H1 (cell line): ENCODE measurements at regions not wholly inside any gene's neighbourhood (a gene's known extent, or its start where the extent isn't known, plus 50 kb on each side); places are given as distances from the start of the nearest gene placed in this dataset.

Experiments used
- CTCF ChIA-PET: fragments of 300-600 bp; sonication (Branson Sonifier 250); formaldehyde crosslinking; loops from one replicate; lab custom pipeline; 2021; ENCODE audit not compliant: partially characterized antibody; lab: Charles Lee
- POLR2A ChIA-PET: fragments of 300-600 bp; sonication (Branson Sonifier 250); formaldehyde crosslinking; loops from one replicate; lab custom pipeline; 2021; ENCODE audit warnings: inconsistent platforms; ENCODE audit not compliant: partially characterized antibody; lab: Charles Lee
- DNase-seq, 2 experiments: peaks; one replicate each; pipeline versions ENCODE4 v3.0.0 to v3.0.0-alpha.2; 2010 to 2022; ENCODE audit warnings: low spot score in 2 of 2, low read depth in 1 of 2, mixed read lengths in 1 of 2
- FAIRE-seq: peaks from 2 replicates; lab custom pipeline; 2011; peaks lifted over from hg19 to GRCh38; lab: Jason Lieb, UNC
- H2AFZ ChIP-seq: 2 replicates; pipeline ENCODE4 v1.8.1; 2012; ENCODE audit warnings: low read length, inconsistent platforms
- H2AK5ac ChIP-seq: 2 replicates; pipeline ENCODE4 v1.6.1; 2013; ENCODE audit warnings: low read depth, low read length
- H2BK120ac ChIP-seq: replicated peaks from 2 replicates; pipeline ENCODE3; 2013; ENCODE audit warnings: low read depth, low read length, inconsistent platforms
- H2BK12ac ChIP-seq: 2 replicates; pipeline ENCODE4 v1.6.1; 2013; ENCODE audit warnings: low read depth, low read length
- H2BK15ac ChIP-seq: 2 replicates; pipeline ENCODE4 v1.6.1; 2013; ENCODE audit warnings: low read length
- H2BK20ac ChIP-seq: 2 replicates; pipeline ENCODE4 v1.6.1; 2013; ENCODE audit warnings: low read length
- H2BK5ac ChIP-seq: 2 replicates; pipeline ENCODE4 v1.6.1; 2013; ENCODE audit warnings: low read depth, low read length
- H3K14ac ChIP-seq: 2 replicates; pipeline ENCODE4 v1.6.1; 2013; ENCODE audit warnings: inconsistent platforms; ENCODE audit not compliant: insufficient read length
- H3K18ac ChIP-seq: 2 replicates; pipeline ENCODE4 v1.6.1; 2013; ENCODE audit warnings: low read length; ENCODE audit errors: extremely low read depth
- H3K23ac ChIP-seq: 2 replicates; pipeline ENCODE4 v1.6.1; 2013; ENCODE audit warnings: inconsistent platforms; ENCODE audit not compliant: insufficient read length
- H3K23me2 ChIP-seq: 2 replicates; pipeline ENCODE4 v1.6.1; 2013; ENCODE audit warnings: low read depth, low read length
- H3K27ac ChIP-seq: 2 replicates; pipeline ENCODE4 v1.6.1; 2011; ENCODE audit warnings: low read depth, low read length, inconsistent platforms
- H3K27me3 ChIP-seq, 4 experiments: replicated peaks in 1 of 4; 1 replicate in 1 of 4; 2 replicates in 3 of 4; pipeline versions ENCODE4 v1.6.1 to v1.8.1; 2011 to 2013; ENCODE audit warnings: low read length in 3 of 4, mild to moderate bottlenecking in 3 of 4, inconsistent platforms in 2 of 4, mixed read lengths in 2 of 4, moderate library complexity in 1 of 4; ENCODE audit not compliant: control insufficient read depth in 3 of 4, insufficient read depth in 3 of 4; ENCODE audit errors: extremely low read depth in 1 of 4
- H3K36me3 ChIP-seq, 4 experiments: 2 replicates each; pipeline versions ENCODE4 v1.6.1 to v1.8.1; 2011 to 2013; ENCODE audit warnings: mild to moderate bottlenecking in 4 of 4, low read length in 3 of 4, moderate library complexity in 2 of 4, control low read depth in 1 of 4, inconsistent platforms in 1 of 4; ENCODE audit not compliant: insufficient read depth in 4 of 4, control insufficient read depth in 2 of 4
- H3K4ac ChIP-seq: replicated peaks from 2 replicates; pipeline ENCODE3; 2013; ENCODE audit warnings: low read length, low read depth, mixed read lengths, inconsistent platforms; ENCODE audit not compliant: insufficient read length
- H3K4me1 ChIP-seq, 4 experiments: replicated peaks in 1 of 4; 1 replicate in 1 of 4; 2 replicates in 3 of 4; pipeline versions ENCODE4 v1.6.1 to v1.8.1; 2011 to 2013; ENCODE audit warnings: low read length in 3 of 4, inconsistent platforms in 2 of 4, mixed read lengths in 1 of 4; ENCODE audit not compliant: insufficient read depth in 4 of 4, control insufficient read depth in 3 of 4
- H3K4me2 ChIP-seq, 2 experiments: 2 replicates each; pipeline versions ENCODE4 v1.6.1 to v1.8.1; 2011 to 2013; ENCODE audit warnings: low read depth in 2 of 2, low read length in 2 of 2, control low read depth in 1 of 2, inconsistent platforms in 1 of 2, mild to moderate bottlenecking in 1 of 2; ENCODE audit not compliant: insufficient read depth in 1 of 2
- H3K4me3 ChIP-seq, 4 experiments: fragments of 200-600, 300-600 bp in 1 of 4; sonication (generic), shearing (Covaris generic), sonication (Bioruptor Twin) in 1 of 4; 2 replicates each; pipeline versions ENCODE4 v1.5.1 to v1.8.1; 2011 to 2016; ENCODE audit warnings: low read length in 4 of 4, low read depth in 3 of 4, control low read depth in 2 of 4, inconsistent platforms in 2 of 4, mild to moderate bottlenecking in 2 of 4, mixed read lengths in 1 of 4, moderate library complexity in 1 of 4; ENCODE audit not compliant: insufficient read depth in 2 of 4; ENCODE audit errors: extremely low read depth in 1 of 4
- H3K56ac ChIP-seq: replicated peaks from 2 replicates; pipeline ENCODE3; 2013; ENCODE audit warnings: low read depth, mild to moderate bottlenecking, mixed read lengths, low read length, inconsistent platforms; ENCODE audit not compliant: insufficient read length
- H3K79me1 ChIP-seq: 2 replicates; pipeline ENCODE4 v1.6.1; 2013; ENCODE audit warnings: low read depth, low read length, control low read depth
- H3K79me2 ChIP-seq, 2 experiments: 2 replicates each; pipeline versions ENCODE4 v1.6.1 to v1.8.1; 2012 to 2013; ENCODE audit warnings: low read length in 2 of 2, mild to moderate bottlenecking in 2 of 2, inconsistent platforms in 1 of 2; ENCODE audit not compliant: insufficient read depth in 2 of 2, control insufficient read depth in 1 of 2
- H3K9ac ChIP-seq, 4 experiments: replicated peaks in 1 of 4; 1 replicate in 1 of 4; 2 replicates in 3 of 4; pipeline versions ENCODE4 v1.6.1 to v1.8.1; 2011 to 2013; ENCODE audit warnings: low read depth in 3 of 4, low read length in 3 of 4, control low read depth in 2 of 4, mild to moderate bottlenecking in 2 of 4, moderate library complexity in 2 of 4, inconsistent platforms in 1 of 4; ENCODE audit errors: extremely low read depth in 1 of 4
- H3K9me3 ChIP-seq, 2 experiments: 2 replicates each; pipeline versions ENCODE4 v1.6.1 to v1.8.1; 2012 to 2013; ENCODE audit warnings: mild to moderate bottlenecking in 2 of 2, moderate library complexity in 2 of 2, control low read depth in 1 of 2, inconsistent platforms in 1 of 2, low read depth in 1 of 2, low read length in 1 of 2, mixed read lengths in 1 of 2; ENCODE audit not compliant: insufficient read depth in 2 of 2
- H4K20me1 ChIP-seq, 2 experiments: replicated peaks in 1 of 2; 2 replicates each; pipeline versions ENCODE3 to v1.8.1; 2011 to 2013; ENCODE audit warnings: inconsistent platforms in 2 of 2, low read length in 2 of 2, mild to moderate bottlenecking in 1 of 2; ENCODE audit not compliant: insufficient read depth in 2 of 2, control insufficient read depth in 1 of 2
- H4K5ac ChIP-seq: 2 replicates; pipeline ENCODE4 v1.6.1; 2013; ENCODE audit warnings: low read length, low read depth, mixed read lengths, inconsistent platforms; ENCODE audit not compliant: insufficient read length
- H4K8ac ChIP-seq: 2 replicates; pipeline ENCODE4 v1.8.0; 2013; ENCODE audit warnings: mild to moderate bottlenecking, moderate library complexity, low read length, inconsistent platforms; ENCODE audit not compliant: insufficient read depth; ENCODE audit errors: extremely low read depth
- H4K91ac ChIP-seq: replicated peaks from 2 replicates; pipeline ENCODE3; 2013; ENCODE audit warnings: low read length, mixed read lengths, inconsistent platforms; ENCODE audit not compliant: insufficient read length
- BACH1 ChIP-seq: IDR thresholded peaks from 2 replicates; pipeline ENCODE4 v1.6.1; 2012; ENCODE audit warnings: low read length, improper control_type of control experiment
- KDM1A ChIP-seq: fragments of 200-600, 300-600 bp; sonication (generic); IDR thresholded peaks from 2 replicates; pipeline ENCODE4 v1.7.1; 2016; ENCODE audit warnings: mild to moderate bottlenecking, low read length, borderline replicate concordance
- RAD21 ChIP-seq, 2 experiments: IDR thresholded peaks in 1 of 2; conservative IDR thresholded peaks in 1 of 2; 2 replicates each; pipeline ENCODE4 v1.6.1; 2011; ENCODE audit warnings: low read depth in 2 of 2, low read length in 2 of 2, improper control_type of control experiment in 1 of 2, inconsistent platforms in 1 of 2, mild to moderate bottlenecking in 1 of 2, moderate library complexity in 1 of 2
- RNF2 ChIP-seq: fragments of 200-900, 300-1000 bp; sonication (generic); IDR thresholded peaks from 2 replicates; pipeline ENCODE4 v1.7.1; 2016; ENCODE audit warnings: borderline replicate concordance, low read depth, mild to moderate bottlenecking, antibody characterized with exemption, low read length; ENCODE audit not compliant: poor library complexity, severe bottlenecking; ENCODE audit errors: missing control alignments
- SAP30 ChIP-seq: fragments of 300-600 bp; sonication (generic); IDR thresholded peaks from 2 replicates; pipeline ENCODE4 v1.7.1; 2012; ENCODE audit warnings: low read length, moderate library complexity, mild to moderate bottlenecking, inconsistent platforms; ENCODE audit not compliant: insufficient read depth, insufficient replicate concordance
- TAF7 ChIP-seq: optimal IDR thresholded peaks from 2 replicates; pipeline ENCODE3; 2011; ENCODE audit warnings: low read depth, mild to moderate bottlenecking, inconsistent platforms, low read length, moderate library complexity, borderline replicate concordance
- YY1 ChIP-seq: IDR thresholded peaks from 2 replicates; pipeline ENCODE4 v1.6.1; 2011; ENCODE audit warnings: low read depth, mild to moderate bottlenecking, low read length
- WGBS, 2 experiments: shearing (Covaris generic) in 1 of 2; methylation state at CpG; one replicate each; pipeline versions ENCODE4 v1.1.6 to v1.1.7; 2013 to 2015; ENCODE audit warnings: low lambda C conversion rate in 2 of 2, mixed read lengths in 2 of 2, inconsistent platforms in 1 of 2, low coverage in 1 of 2, missing lambda C conversion rate in 1 of 2; ENCODE audit not compliant: insufficient replicate concordance in 2 of 2, insufficient coverage in 1 of 2, insufficient read length in 1 of 2; ENCODE audit errors: extremely low coverage in 1 of 2, missing lambda C conversion rate in 1 of 2; 5-methylcytosine and 5-hydroxymethylcytosine counted together
- TF ChIP-seq, protein P1 (sequence below), 3 experiments: IDR thresholded peaks; 1 replicate in 2 of 3; 2 replicates in 1 of 3; pipeline versions ENCODE4 v1.5.1 to v1.6.1; 2011; ENCODE audit warnings: low read length in 3 of 3, mild to moderate bottlenecking in 3 of 3, inconsistent platforms in 2 of 3, low read depth in 1 of 3, moderate library complexity in 1 of 3; ENCODE audit not compliant: insufficient read depth in 1 of 3; ENCODE audit errors: control extremely low read depth in 1 of 3
- TF ChIP-seq, protein P2 (sequence below): IDR thresholded peaks from 2 replicates; pipeline ENCODE4 v1.6.1; 2011; ENCODE audit warnings: low read length, improper control_type of control experiment

- WGBS, 2 experiments: 81% methylated on average over 8 of the region's 11 CpGs; no CpG with 5 or more reads in 1 of the 2 experiments
- Histone ChIP-seq H4K5ac (no peak overlapping the region), H4K91ac (no peak overlapping the region), H2AFZ (peak overlapping the region; percentile 76; the same call in 1 of the 2 replicates), H2BK5ac (no peak overlapping the region), H2BK120ac (no peak overlapping the region), H3K23me2 (no peaks in the 10 kb centered on the region), H3K14ac (no peak overlapping the region), H3K4me1 (no peaks in the 10 kb centered on the region), H2BK15ac (no peak overlapping the region), H3K27me3 (no peaks in the 10 kb centered on the region), H2BK12ac (0 out of 2 replicates have a peak overlapping the region, but pooled peaks have one; percentile 40), H3K4me2 (no peak overlapping the region), H3K36me3 (no peaks in the 10 kb centered on the region), H3K79me1 (no peaks in the 10 kb centered on the region), H3K23ac (no peak overlapping the region), H3K9me3 (no peaks in the 10 kb centered on the region), H3K4ac (no peak overlapping the region), H3K18ac (no peak overlapping the region), H3K9ac (no peak overlapping the region), H2BK20ac (no peak overlapping the region), H3K79me2 (no peaks in the 10 kb centered on the region), H4K20me1 (no peaks in the 10 kb centered on the region), H3K56ac (no peak overlapping the region), H3K27ac (no peak overlapping the region), H2AK5ac (no peak overlapping the region), H3K4me3 (no peak overlapping the region), H4K8ac (no peak overlapping the region; the same call in 1 of the 2 replicates)
- FAIRE-seq (peak; percentile 55), DNase-seq (peak; percentile 29 to 85)
- TF ChIP-seq BACH1 (no peak), KDM1A (peak; percentile 91), RAD21 (IDR thresholded peaks at IDR 0.05 in 1 of 2, conservative IDR thresholded peaks at IDR 0.05 in 1 of 2; ENCODE audit: low read depth in 2 of 2, low read length in 2 of 2) (peak; percentile 59 to 72), RNF2 (no peak), TAF7 (peak; percentile 21), SAP30 (no peak), YY1 (peak; percentile 83)
- TF ChIP-seq, protein P1, sequence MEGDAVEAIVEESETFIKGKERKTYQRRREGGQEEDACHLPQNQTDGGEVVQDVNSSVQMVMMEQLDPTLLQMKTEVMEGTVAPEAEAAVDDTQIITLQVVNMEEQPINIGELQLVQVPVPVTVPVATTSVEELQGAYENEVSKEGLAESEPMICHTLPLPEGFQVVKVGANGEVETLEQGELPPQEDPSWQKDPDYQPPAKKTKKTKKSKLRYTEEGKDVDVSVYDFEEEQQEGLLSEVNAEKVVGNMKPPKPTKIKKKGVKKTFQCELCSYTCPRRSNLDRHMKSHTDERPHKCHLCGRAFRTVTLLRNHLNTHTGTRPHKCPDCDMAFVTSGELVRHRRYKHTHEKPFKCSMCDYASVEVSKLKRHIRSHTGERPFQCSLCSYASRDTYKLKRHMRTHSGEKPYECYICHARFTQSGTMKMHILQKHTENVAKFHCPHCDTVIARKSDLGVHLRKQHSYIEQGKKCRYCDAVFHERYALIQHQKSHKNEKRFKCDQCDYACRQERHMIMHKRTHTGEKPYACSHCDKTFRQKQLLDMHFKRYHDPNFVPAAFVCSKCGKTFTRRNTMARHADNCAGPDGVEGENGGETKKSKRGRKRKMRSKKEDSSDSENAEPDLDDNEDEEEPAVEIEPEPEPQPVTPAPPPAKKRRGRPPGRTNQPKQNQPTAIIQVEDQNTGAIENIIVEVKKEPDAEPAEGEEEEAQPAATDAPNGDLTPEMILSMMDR (IDR thresholded peaks at IDR 0.05; ENCODE audit: control extremely low read depth in 1 of 3, insufficient read depth in 1 of 3, low read depth in 1 of 3, low read length in 3 of 3): peak; percentile 80 to 92 (median 85)
- TF ChIP-seq, protein P2, sequence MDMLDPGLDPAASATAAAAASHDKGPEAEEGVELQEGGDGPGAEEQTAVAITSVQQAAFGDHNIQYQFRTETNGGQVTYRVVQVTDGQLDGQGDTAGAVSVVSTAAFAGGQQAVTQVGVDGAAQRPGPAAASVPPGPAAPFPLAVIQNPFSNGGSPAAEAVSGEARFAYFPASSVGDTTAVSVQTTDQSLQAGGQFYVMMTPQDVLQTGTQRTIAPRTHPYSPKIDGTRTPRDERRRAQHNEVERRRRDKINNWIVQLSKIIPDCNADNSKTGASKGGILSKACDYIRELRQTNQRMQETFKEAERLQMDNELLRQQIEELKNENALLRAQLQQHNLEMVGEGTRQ: 0 out of 2 replicates have a peak, but pooled peaks have one; percentile 25
- CTCF ChIA-PET: interaction anchor here (0.6 to 5.3 kb wide), 43 partner anchors 9 to 642 kb away, joined by 3 to 45 read pairs (median 4); no protein-coding TSS in a partner anchor
- POLR2A ChIA-PET: no interaction called here
Observed at GRCh38 chr17:51461578-51462004, 201.2 kb downstream of the UTP18 start.
